GM12892 (cell line): ENCODE measurements at regions not wholly inside any gene's neighbourhood (a gene's known extent, or its start where the extent isn't known, plus 50 kb on each side); places are given as distances from the start of the nearest gene placed in this dataset.

Experiments
- POLR2A ChIP-seq: IDR thresholded peaks from 2 replicates; pipeline ENCODE4 v1.6.1; 2011; ENCODE audit warnings: low read depth, low read length, control low read depth
- POLR2AphosphoS5 ChIP-seq: IDR thresholded peaks from 2 replicates; pipeline ENCODE4 v1.6.1; 2011; ENCODE audit warnings: low read depth, low read length, control low read depth
- TAF1 ChIP-seq: IDR thresholded peaks from 2 replicates; pipeline ENCODE4 v1.6.1; 2011; ENCODE audit warnings: low read depth, mild to moderate bottlenecking, control low read depth, low read length, borderline replicate concordance

DNA sequence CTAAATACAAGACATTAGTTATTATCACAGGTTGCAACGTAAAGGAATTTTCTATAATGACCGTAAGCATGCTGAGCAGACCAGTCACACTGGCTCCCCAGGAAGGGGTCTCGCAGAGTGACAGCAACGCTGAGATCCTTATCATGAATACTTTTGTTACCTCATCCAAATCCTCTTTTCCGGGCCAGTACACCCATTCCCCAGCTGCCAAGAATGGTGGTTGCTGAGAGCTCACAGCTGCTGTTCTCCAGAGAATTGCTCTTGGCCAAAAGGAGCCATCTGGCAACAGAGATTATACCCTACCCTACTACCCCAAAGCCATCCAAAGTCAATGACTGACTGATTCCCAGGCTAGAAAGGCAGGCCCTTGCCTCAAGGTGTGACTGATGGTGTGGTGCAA lies 91.6 kb downstream of the FUNDC1 start:
- no peak for TF ChIP-seq POLR2A
- no peak for TF ChIP-seq TAF1
- no peak for TF ChIP-seq POLR2AphosphoS5
